C4-2B (cell line): ENCODE measurements at regions not wholly inside any gene's neighbourhood (a gene's known extent, or its start where the extent isn't known, plus 50 kb on each side); places are given as distances from the start of the nearest gene placed in this dataset.

Experiments
- CTCF ChIP-seq: fragments of 450-650 bp; conservative IDR thresholded peaks from 2 replicates; pipeline ENCODE4 v1.5.1; 2017; ENCODE audit warnings: mild to moderate bottlenecking
- ZFX ChIP-seq: fragments of 450-650 bp; IDR thresholded peaks from 2 replicates; pipeline ENCODE4 v1.6.1; 2017

GRCh38 chr2:120514521-120514920 lies 168.6 kb downstream of the INHBB start:
- TF ChIP-seq CTCF (no peak), ZFX (no peak)
